Astrocyte of the cerebellum (primary cell): ENCODE measurements at regions not wholly inside any gene's neighbourhood (a gene's known extent, or its start where the extent isn't known, plus 50 kb on each side); places are given as distances from the start of the nearest gene placed in this dataset.

ENCODE experiments used
- DNase-seq: peaks from one replicate; pipeline ENCODE4 v3.0.0-alpha.2; 2011; ENCODE audit warnings: low read depth
- H3K4me3 ChIP-seq: 2 replicates; pipeline ENCODE4 v1.5.1; 2011; ENCODE audit warnings: mild to moderate bottlenecking, low read depth, low read length, moderate library complexity
- CTCF ChIP-seq: IDR thresholded peaks from 2 replicates; pipeline ENCODE4 v1.5.1; 2012; ENCODE audit warnings: low read length, low read depth, moderate library complexity, mild to moderate bottlenecking; ENCODE audit errors: missing control alignments
- in situ Hi-C: cut with HindIII; loops from 2 replicates; pipeline ENCODE4 v1.10.0; 2017; ENCODE audit warnings: low sequenced_read_pairs

DNA sequence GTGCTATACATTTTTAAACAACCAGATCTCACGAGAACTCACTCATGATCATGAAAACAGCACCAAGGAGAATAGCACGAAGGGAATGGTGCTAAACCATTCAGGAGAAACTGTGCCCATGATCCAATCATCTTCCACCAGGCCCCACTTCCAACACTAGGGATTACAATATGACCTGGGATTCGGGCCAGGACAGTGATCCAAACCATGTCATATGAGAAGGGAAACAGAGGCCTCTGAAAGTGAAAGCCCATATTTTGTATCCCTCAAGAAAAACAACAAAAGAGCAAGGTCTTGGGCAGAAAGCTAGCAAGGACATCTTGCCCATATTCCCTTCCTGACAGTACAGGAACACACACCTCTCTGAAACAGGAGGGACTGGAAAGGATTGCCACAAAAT lies 163.9 kb upstream of the VASH1 start:
- DNase-seq = no peak
- no peak for TF ChIP-seq CTCF
- in situ Hi-C loops = no loop called here
- H3K4me3 ChIP-seq = no peak overlapping the region

GRCh38 chr14:76599141-76599540 lies 162.1 kb upstream of the VASH1 start:
- no peak for DNase-seq
- TF ChIP-seq CTCF = no peak
- in situ Hi-C loops = no loop called here
- no peak overlapping the region for H3K4me3 ChIP-seq

DNA sequence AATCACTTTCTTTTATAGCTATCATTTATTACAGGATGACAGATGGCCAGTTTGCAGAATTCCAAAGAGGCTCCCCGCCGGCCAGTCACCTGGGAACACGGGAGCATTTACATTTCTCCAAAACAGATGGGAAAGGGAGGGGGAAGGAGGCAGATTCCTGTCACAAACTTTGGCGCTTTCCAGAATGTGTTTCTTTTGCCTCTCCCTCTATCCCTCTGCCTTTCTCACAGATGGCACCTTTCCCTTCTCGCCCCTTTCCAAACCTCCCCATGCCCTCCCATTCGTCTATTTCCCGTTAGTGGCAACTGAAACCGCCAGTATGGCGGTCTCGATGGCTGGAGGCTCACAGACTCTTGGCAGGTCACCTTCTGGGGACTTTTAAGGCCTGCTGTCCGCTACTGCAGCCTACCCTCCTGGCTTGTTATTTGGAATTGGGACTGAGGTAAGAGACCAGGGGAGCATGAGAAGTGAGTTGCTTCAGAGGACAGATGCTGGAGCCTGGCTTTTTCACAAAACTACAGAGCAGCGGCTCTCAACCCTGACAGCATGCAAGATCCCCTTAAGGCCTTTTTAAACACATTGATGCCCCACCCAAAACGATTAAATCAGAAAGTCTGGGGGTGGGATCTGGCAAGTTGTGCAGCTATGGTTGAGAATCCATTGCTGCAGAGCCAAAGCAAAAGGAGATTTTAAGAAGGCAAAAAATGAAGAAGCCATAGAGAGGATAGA lies 161.5 kb upstream of the VASH1 start:
- in situ Hi-C loops = no loop called here
- TF ChIP-seq CTCF = no peak
- no peak for DNase-seq
- H3K4me3 ChIP-seq = no peak overlapping the region

DNA sequence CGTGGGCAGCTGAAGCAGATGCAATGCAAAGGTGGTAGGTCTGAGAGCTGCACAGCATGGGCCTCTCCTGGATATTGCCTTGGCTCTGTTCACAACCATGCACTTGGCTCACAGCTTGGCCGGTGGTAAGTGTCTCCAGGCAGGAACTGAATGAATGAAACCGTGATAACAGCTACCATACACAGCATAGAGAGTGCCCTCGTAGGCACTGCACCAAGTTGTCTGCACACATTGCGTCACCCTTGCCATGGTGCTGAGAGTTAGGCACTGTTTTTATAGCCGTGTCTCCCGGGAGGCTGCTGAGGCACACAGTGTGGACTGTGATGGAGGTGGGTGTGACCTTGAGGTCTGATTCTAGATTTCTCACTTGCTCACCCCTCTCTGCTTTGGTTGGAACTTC lies 157.6 kb upstream of the VASH1 start:
- TF ChIP-seq CTCF = no peak
- in situ Hi-C loops = no loop called here
- no peak for DNase-seq
- H3K4me3 ChIP-seq = no peak overlapping the region

DNA sequence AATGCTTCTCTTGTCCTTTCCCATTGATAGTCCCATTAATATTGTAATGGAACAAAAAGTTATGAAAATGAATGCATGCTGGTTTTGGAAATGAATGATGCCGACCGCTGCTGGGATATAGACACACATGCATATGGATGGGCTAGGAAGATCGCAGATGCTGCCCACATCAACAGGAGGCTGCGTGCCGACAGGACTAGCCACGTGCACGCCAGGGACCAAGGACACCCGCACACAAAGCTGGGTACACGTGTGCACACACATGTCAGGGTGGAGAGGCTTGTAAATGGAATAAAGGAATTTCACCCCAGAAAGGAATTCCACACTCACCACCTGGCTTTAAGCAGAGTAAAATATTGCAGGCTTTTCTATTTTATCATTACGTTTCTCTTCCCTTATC lies 153.8 kb upstream of the VASH1 start:
- in situ Hi-C loops = no loop called here
- no peak for DNase-seq
- H3K4me3 ChIP-seq = no peak overlapping the region
- no peak for TF ChIP-seq CTCF

GRCh38 chr14:76612654-76613053 lies 148.6 kb upstream of the VASH1 start:
- in situ Hi-C loops = no loop called here
- TF ChIP-seq CTCF = no peak
- no peak for DNase-seq
- H3K4me3 ChIP-seq = no peak overlapping the region
